AG04450 (cell line): ENCODE measurements at regions not wholly inside any gene's neighbourhood (a gene's known extent, or its start where the extent isn't known, plus 50 kb on each side); places are given as distances from the start of the nearest gene placed in this dataset.

Source experiments
- CTCF ChIA-PET: fragments of 300-600, 350-600 bp; formaldehyde crosslinking; extraction: SDS; loops from one replicate; lab custom pipeline; 2022; ENCODE audit warnings: antibody characterized with exemption, inconsistent platforms; lab: Charles Lee
- POLR2A ChIA-PET: fragments of 350-600 bp; formaldehyde crosslinking; extraction: SDS; loops from one replicate; lab custom pipeline; 2021; ENCODE audit warnings: antibody characterized with exemption, inconsistent platforms; lab: Yijun Ruan, JAX
- DNase-seq: peaks from one replicate; pipeline ENCODE4 v3.0.0-alpha.2; 2011; ENCODE audit warnings: low read depth, low spot score
- H3K27ac ChIP-seq: one replicate; pipeline ENCODE4 v1.5.1; 2012; ENCODE audit warnings: low read depth, low read length, control low read depth
- H3K27me3 ChIP-seq: one replicate; pipeline ENCODE4 v1.6.0; 2012; ENCODE audit warnings: low read length; ENCODE audit not compliant: control insufficient read depth, insufficient read depth
- H3K4me3 ChIP-seq: 2 replicates; pipeline ENCODE4 v1.5.1; 2011; ENCODE audit warnings: mild to moderate bottlenecking, low read depth, low read length, control low read depth
- H3K9me3 ChIP-seq: 2 replicates; pipeline ENCODE4 v1.5.1; 2012; ENCODE audit warnings: low read length; ENCODE audit not compliant: control insufficient read depth, insufficient read depth
- CTCF ChIP-seq: IDR thresholded peaks from 2 replicates; pipeline ENCODE4 v1.5.1; 2011; ENCODE audit warnings: low read depth, low read length, control low read depth, inconsistent platforms

- no peak for TF ChIP-seq CTCF
- Histone ChIP-seq H3K27ac (no peak overlapping the region), H3K4me3 (no peak overlapping the region), H3K27me3 (no peaks in the 10 kb centered on the region), H3K9me3 (peaks cover 5% of the 10 kb centered on the region; the same call in 1 of the 2 replicates)
- ChIA-PET POLR2A (no interaction called here), CTCF (no interaction called here)
- DNase-seq: no peak
These were observed 680.7 kb upstream of the TSPY4 start for GRCh38 chrY:8656515-8656914.

GRCh38 chrY:8659721-8660120 lies 677.5 kb upstream of the TSPY4 start:
- no peak for DNase-seq
- Histone ChIP-seq H3K27me3 (no peaks in the 10 kb centered on the region), H3K27ac (no peak overlapping the region), H3K4me3 (no peak overlapping the region), H3K9me3 (peaks cover 5% of the 10 kb centered on the region; the same call in 1 of the 2 replicates)
- TF ChIP-seq CTCF: no peak
- ChIA-PET POLR2A (no interaction called here), CTCF (no interaction called here)

GRCh38 chrY:8673896-8674295 lies 663.4 kb upstream of the TSPY4 start:
- Histone ChIP-seq H3K9me3 (peaks cover 4% of the 10 kb centered on the region), H3K27ac (no peak overlapping the region), H3K27me3 (no peaks in the 10 kb centered on the region), H3K4me3 (no peak overlapping the region)
- ChIA-PET POLR2A (no interaction called here), CTCF (no interaction called here)
- TF ChIP-seq CTCF: no peak
- no peak for DNase-seq

- TF ChIP-seq CTCF: no peak
- Histone ChIP-seq H3K9me3 (peaks cover 4% of the 10 kb centered on the region), H3K27ac (no peak overlapping the region), H3K27me3 (no peaks in the 10 kb centered on the region), H3K4me3 (no peak overlapping the region)
- CTCF ChIA-PET: no interaction called here
- POLR2A ChIA-PET: no interaction called here
- DNase-seq: no peak
These were observed 659.8 kb upstream of the TSPY4 start for GRCh38 chrY:8677336-8677935.

- ChIA-PET POLR2A (no interaction called here), CTCF (no interaction called here)
- H3K27ac ChIP-seq: no peak overlapping the region
- no peaks in the 10 kb centered on the region for H3K27me3 ChIP-seq
- no peak for DNase-seq
- H3K9me3 ChIP-seq: no peaks in the 10 kb centered on the region; the same call in 1 of the 2 replicates
- TF ChIP-seq CTCF: no peak
- H3K4me3 ChIP-seq: no peak overlapping the region
These were observed 650.1 kb upstream of the TSPY4 start for GRCh38 chrY:8687154-8687553.
